Panc1 (cell line): ENCODE measurements at regions not wholly inside any gene's neighbourhood (a gene's known extent, or its start where the extent isn't known, plus 50 kb on each side); places are given as distances from the start of the nearest gene placed in this dataset.
A peak's percentile ranks its signal among the peaks of the same experiment; 100 is the strongest.

ENCODE experiments used
- ATAC-seq: fragments of 200-7000 bp; cut with Tn5 transposase; 2 replicates; pipeline ENCODE4 v1.9.1; 2020; ENCODE audit warnings: mild to moderate bottlenecking, moderate library complexity
- BruUV-seq: library from RNA; stranded (reverse); fragments of 400-500 nt; replicated peaks from 2 replicates; lab custom pipeline; 2021; lab: Mats Ljungman, UMichigan
- CTCF ChIA-PET: fragments of 300-600 bp; sonication (Branson Sonifier 250); formaldehyde crosslinking; loops from one replicate; lab custom pipeline; 2022; ENCODE audit warnings: antibody characterized with exemption; lab: Charles Lee
- POLR2A ChIA-PET: fragments of 300-600 bp; sonication (Branson Sonifier 250); formaldehyde crosslinking; loops from one replicate; lab custom pipeline; 2022; ENCODE audit warnings: antibody characterized with exemption; lab: Charles Lee
- DNase-seq: peaks from one replicate; pipeline ENCODE4 v3.0.0-alpha.2; 2010; ENCODE audit warnings: low read depth, low spot score
- H3K27ac ChIP-seq: 2 replicates; pipeline ENCODE4 v1.5.1; 2011; ENCODE audit warnings: mild to moderate bottlenecking, low read length, inconsistent platforms
- H3K27me3 ChIP-seq: fragments of 200-500 bp; sonication (Bioruptor generic); 2 replicates; pipeline ENCODE4 v1.6.0; 2014; ENCODE audit warnings: low read length, inconsistent platforms; ENCODE audit not compliant: control insufficient read depth, insufficient read depth
- H3K36me3 ChIP-seq: fragments of 200-500 bp; sonication (Bioruptor generic); 2 replicates; pipeline ENCODE4 v1.5.1; 2014; ENCODE audit warnings: inconsistent platforms, mild to moderate bottlenecking, low read length, moderate library complexity; ENCODE audit not compliant: control insufficient read depth, insufficient read depth
- H3K4me1 ChIP-seq: 2 replicates; pipeline ENCODE4 v1.5.1; 2011; ENCODE audit warnings: inconsistent platforms, mild to moderate bottlenecking, low read length, moderate library complexity; ENCODE audit not compliant: control insufficient read depth, insufficient read depth
- H3K4me3 ChIP-seq, 2 experiments: 2 replicates each; pipeline ENCODE4 v1.5.1; 2011 to 2012; ENCODE audit warnings: low read depth in 2 of 2, low read length in 2 of 2, mild to moderate bottlenecking in 2 of 2, inconsistent platforms in 1 of 2, moderate library complexity in 1 of 2
- H3K9me3 ChIP-seq: fragments of 200-500 bp; sonication (Bioruptor generic); 2 replicates; pipeline ENCODE4 v1.5.1; 2014; ENCODE audit warnings: low read depth, mild to moderate bottlenecking, inconsistent platforms, low read length, moderate library complexity; ENCODE audit not compliant: control insufficient read depth, insufficient read depth
- POLR2AphosphoS5 ChIP-seq: IDR thresholded peaks from 2 replicates; pipeline ENCODE4 v1.6.1; 2012; ENCODE audit warnings: mild to moderate bottlenecking, low read depth, low read length, moderate library complexity
- SIN3A ChIP-seq: IDR thresholded peaks from 2 replicates; pipeline ENCODE4 v1.6.1; 2012; ENCODE audit warnings: low read depth, mild to moderate bottlenecking, low read length, moderate library complexity, borderline replicate concordance; ENCODE audit not compliant: insufficient read depth
- TCF7L2 ChIP-seq: IDR thresholded peaks from 2 replicates; pipeline ENCODE4 v1.6.1; 2011; ENCODE audit warnings: mild to moderate bottlenecking, low read depth, low read length, inconsistent platforms
- in situ Hi-C: cut with HindIII; loops from 2 replicates; pipeline ENCODE4 v1.10.0; 2016; ENCODE audit warnings: low sequenced_read_pairs, low pct_unique_long_range_greater_than_20kb
- intact Hi-C: fragments of 100-400 bp; cut with micrococcal nuclease; formaldehyde crosslinking; loops from one replicate; pipeline ENCODE4 v1.10.0; 2022; ENCODE audit not compliant: unreplicated experiment
- TF ChIP-seq, protein P1 (sequence below): fragments of 450-650 bp; IDR thresholded peaks from 2 replicates; pipeline ENCODE4 v1.5.1; 2017; ENCODE audit warnings: mild to moderate bottlenecking
- TF ChIP-seq, protein P2 (sequence below), 2 experiments: IDR thresholded peaks; 2 replicates each; pipeline ENCODE4 v1.6.1; 2011 to 2012; ENCODE audit warnings: low read depth in 2 of 2, control low read depth in 1 of 2, low read length in 1 of 2, mild to moderate bottlenecking in 1 of 2, moderate library complexity in 1 of 2; ENCODE audit not compliant: insufficient read depth in 1 of 2

DNA sequence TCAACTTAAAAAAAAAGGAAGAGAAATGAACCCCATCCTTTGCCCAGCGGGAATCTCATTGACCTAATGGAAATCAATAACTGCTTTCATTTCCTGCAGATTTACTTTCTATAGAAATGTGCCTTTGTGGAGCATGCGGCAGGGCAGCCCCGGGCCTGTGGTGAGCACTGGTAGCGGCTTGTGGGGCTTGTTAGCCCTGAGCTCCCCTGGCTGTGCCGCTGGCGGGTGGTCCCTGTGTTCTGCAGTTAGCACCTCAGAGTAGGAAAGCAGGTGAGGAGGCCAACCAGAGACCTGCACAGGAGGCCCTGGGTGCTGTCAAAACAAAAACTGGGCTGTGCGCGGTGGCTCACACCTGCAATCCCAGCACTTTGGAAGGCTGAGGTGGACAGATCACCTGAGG, 76.8 kb upstream of the CDK20 start:
- CTCF ChIA-PET = no interaction called here
- TF ChIP-seq TCF7L2 (no peak), POLR2AphosphoS5 (no peak), SIN3A (no peak)
- TF ChIP-seq, protein P1, sequence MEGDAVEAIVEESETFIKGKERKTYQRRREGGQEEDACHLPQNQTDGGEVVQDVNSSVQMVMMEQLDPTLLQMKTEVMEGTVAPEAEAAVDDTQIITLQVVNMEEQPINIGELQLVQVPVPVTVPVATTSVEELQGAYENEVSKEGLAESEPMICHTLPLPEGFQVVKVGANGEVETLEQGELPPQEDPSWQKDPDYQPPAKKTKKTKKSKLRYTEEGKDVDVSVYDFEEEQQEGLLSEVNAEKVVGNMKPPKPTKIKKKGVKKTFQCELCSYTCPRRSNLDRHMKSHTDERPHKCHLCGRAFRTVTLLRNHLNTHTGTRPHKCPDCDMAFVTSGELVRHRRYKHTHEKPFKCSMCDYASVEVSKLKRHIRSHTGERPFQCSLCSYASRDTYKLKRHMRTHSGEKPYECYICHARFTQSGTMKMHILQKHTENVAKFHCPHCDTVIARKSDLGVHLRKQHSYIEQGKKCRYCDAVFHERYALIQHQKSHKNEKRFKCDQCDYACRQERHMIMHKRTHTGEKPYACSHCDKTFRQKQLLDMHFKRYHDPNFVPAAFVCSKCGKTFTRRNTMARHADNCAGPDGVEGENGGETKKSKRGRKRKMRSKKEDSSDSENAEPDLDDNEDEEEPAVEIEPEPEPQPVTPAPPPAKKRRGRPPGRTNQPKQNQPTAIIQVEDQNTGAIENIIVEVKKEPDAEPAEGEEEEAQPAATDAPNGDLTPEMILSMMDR = no peak
- TF ChIP-seq, protein P2, sequence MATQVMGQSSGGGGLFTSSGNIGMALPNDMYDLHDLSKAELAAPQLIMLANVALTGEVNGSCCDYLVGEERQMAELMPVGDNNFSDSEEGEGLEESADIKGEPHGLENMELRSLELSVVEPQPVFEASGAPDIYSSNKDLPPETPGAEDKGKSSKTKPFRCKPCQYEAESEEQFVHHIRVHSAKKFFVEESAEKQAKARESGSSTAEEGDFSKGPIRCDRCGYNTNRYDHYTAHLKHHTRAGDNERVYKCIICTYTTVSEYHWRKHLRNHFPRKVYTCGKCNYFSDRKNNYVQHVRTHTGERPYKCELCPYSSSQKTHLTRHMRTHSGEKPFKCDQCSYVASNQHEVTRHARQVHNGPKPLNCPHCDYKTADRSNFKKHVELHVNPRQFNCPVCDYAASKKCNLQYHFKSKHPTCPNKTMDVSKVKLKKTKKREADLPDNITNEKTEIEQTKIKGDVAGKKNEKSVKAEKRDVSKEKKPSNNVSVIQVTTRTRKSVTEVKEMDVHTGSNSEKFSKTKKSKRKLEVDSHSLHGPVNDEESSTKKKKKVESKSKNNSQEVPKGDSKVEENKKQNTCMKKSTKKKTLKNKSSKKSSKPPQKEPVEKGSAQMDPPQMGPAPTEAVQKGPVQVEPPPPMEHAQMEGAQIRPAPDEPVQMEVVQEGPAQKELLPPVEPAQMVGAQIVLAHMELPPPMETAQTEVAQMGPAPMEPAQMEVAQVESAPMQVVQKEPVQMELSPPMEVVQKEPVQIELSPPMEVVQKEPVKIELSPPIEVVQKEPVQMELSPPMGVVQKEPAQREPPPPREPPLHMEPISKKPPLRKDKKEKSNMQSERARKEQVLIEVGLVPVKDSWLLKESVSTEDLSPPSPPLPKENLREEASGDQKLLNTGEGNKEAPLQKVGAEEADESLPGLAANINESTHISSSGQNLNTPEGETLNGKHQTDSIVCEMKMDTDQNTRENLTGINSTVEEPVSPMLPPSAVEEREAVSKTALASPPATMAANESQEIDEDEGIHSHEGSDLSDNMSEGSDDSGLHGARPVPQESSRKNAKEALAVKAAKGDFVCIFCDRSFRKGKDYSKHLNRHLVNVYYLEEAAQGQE (IDR thresholded peaks at IDR 0.05; ENCODE audit: insufficient read depth in 1 of 2, low read depth in 2 of 2, low read length in 1 of 2) = no peak
- BruUV-seq = no TSS peak
- no peak for ATAC-seq
- Histone ChIP-seq H3K4me3 (no peak overlapping the region), H3K36me3 (no peaks in the 10 kb centered on the region), H3K4me1 (no peaks in the 10 kb centered on the region), H3K27ac (no peak overlapping the region), H3K9me3 (no peaks in the 10 kb centered on the region), H3K27me3 (no peaks in the 10 kb centered on the region)
- intact Hi-C loops = no loop called here
- in situ Hi-C loops = no loop called here
- POLR2A ChIA-PET = no interaction called here
- no peak for DNase-seq

DNA sequence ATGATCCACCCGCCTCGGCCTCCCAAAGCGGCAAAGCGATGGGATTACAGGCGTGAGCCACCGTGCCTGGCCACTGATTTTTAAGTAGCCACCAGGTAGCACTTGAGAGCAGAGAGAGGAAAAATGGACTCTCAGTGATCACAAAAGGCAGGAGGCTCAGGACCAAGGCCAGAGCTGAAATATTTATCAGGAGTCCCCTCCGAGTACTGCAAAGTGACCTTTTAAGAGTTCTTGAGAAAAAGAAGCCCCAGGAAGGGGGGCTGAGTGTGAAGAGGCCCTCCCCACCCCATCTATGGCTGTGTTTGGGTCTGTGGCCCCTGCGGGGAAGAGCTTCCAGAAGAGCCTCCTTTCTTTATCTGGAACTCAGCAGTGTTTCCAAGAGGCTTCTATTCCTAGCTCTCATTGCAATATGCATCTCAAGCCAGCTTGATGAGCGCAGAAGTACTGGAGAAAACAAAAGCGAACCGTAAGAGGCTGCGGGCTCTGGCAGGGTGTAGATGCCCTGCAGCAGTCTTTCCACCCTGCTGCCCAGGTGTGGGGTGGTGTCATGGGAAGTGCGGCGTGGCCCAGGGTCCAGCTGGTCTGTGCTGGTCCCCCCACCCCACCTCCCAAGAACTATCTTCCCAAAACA, 75.5 kb upstream of the CDK20 start:
- ATAC-seq (no peak), DNase-seq (no peak)
- TF ChIP-seq, protein P2 (IDR thresholded peaks at IDR 0.05; ENCODE audit: insufficient read depth in 1 of 2, low read depth in 2 of 2, low read length in 1 of 2) = peak in 1 of 2 experiments; percentile 59; a peak in 1 of 4 replicates
- no peak for TF ChIP-seq SIN3A
- intact Hi-C loops = no loop called here
- H3K4me1 ChIP-seq = no peaks in the 10 kb centered on the region
- no peaks in the 10 kb centered on the region for H3K36me3 ChIP-seq
- no TSS peak for BruUV-seq
- H3K27ac ChIP-seq = no peak overlapping the region
- POLR2A ChIA-PET = interaction anchor here (0.8 kb wide), 1 partner anchor 27 kb away, joined by 3 read pairs; no protein-coding TSS in a partner anchor
- no peak overlapping the region for H3K4me3 ChIP-seq
- in situ Hi-C loops = no loop called here
- H3K27me3 ChIP-seq = no peaks in the 10 kb centered on the region
- no peaks in the 10 kb centered on the region for H3K9me3 ChIP-seq
- CTCF ChIA-PET = no interaction called here
